HG02852 (cell line): ENCODE measurements at regions not wholly inside any gene's neighbourhood (a gene's known extent, or its start where the extent isn't known, plus 50 kb on each side); places are given as distances from the start of the nearest gene placed in this dataset.

Source experiments
- ATAC-seq: cut with Tn5 transposase; IDR thresholded peaks from one replicate; pipeline ENCODE4 v1.9.1; 2021; ENCODE audit warnings: mild to moderate bottlenecking, moderate library complexity; ENCODE audit not compliant: unreplicated experiment

DNA sequence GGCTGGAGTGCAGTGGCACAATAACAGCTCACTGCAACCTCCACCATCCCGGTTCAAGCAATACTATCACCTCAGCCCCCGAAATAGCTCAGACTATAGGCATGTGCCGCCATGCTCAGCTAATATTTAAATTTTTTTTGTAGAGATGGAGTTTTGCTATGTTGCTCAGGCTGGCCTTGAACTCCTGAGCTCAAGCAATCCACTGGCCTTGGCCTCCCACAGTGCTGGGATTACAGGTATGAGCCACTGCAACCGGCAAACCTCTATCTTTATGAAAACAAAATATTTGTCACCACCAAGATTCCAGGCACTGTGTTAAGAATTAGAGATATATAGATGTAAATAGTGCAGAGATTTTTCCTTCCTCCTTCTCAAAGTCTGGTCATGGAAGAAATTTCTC is 232.5 kb downstream of the ANKRD50 start:
- no peak for ATAC-seq

DNA sequence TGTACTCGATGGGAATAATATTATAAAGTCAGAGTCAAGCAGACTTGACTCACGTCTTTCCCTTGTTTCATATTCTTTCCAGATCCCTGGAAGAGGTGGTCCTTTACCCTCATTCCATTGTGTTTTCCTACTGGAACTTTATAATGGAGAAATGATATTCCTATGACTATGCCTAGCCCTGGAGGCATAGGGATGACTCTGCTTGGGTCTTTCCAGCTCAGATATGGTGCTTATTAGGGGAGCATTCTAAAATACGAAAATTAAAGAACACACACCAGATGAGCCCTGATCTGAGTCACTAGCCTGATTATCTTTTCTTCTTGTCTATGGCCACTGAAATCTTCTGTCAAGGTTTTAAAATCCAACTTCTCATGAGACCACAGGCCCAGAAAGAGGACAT is 231.4 kb downstream of the ANKRD50 start:
- ATAC-seq = no peak

DNA sequence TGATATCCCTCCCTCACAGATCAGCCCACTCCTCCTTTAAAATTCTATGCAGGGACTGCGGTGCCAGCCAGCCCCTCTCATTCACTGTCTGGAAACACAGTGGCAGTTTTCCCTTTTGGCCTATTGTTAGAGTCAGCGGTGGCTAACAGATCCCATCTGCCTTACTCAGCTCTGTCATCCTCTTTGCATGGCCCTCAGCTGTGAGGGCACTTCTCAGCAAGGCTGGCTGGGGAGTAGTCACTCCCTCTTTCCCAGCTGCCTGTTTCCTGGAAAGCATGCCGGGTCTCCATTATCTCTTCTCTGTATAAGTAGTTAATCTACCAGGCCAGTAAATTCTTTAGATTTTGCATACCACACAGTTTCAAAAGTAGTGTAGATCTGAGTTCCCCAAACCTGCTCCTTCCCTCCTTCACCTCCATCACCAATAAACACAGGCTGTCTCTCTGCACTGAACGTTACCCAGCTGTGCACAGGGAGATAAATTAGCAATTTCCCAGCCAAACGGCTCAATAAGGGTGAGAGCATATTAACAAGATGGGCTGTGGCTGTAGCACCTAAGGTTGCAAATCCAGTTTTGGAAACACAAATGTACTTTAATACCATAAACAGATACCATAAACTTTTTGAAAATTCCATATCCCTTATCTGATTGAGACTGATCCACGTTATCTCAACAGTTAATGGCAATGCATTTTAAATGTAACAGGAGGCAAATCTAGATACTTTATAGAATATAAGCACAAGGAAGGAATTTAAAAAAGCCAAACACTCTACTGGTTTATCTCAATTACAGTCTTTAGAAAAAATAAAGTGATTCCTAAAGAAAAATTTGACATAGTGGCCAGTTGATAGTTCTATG is 229.3 kb downstream of the ANKRD50 start:
- no peak for ATAC-seq

DNA sequence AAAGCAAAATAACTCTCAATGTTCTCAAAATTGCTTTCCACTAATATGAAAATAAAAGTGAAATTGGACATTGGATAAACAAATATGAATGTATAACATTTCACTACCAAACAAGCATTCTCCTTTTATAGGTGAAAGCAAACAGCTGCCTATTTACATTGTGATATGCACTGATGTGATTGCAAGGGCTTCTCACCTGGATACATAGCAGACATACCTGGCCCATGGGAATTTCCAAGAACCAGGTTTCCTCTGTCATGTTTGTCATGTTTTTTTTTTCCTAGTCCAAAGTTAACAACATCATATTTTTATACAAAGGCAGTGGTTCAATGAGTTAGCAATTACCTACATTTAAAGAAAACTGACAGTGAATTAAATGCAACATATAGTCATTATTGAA is 228.5 kb downstream of the ANKRD50 start:
- ATAC-seq = no peak

DNA sequence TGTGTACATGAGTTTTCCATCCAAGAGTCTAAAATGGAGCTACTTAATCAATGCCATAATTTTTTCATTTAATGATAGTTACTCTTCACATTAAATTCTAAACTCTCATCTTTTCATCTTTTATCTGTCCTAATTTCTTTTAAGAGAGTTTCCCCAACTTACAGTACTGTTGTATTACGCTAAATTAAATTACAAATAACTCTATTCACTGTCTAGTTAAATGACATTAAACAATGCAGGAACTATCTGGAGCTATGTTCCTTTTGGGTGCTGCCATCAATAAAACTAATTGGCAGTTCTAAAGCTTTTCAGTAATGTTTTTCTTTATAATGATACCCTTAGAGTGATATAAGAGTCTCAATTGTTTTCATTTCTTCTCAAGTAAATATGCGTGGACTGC is 227.6 kb downstream of the ANKRD50 start:
- ATAC-seq = no peak

DNA sequence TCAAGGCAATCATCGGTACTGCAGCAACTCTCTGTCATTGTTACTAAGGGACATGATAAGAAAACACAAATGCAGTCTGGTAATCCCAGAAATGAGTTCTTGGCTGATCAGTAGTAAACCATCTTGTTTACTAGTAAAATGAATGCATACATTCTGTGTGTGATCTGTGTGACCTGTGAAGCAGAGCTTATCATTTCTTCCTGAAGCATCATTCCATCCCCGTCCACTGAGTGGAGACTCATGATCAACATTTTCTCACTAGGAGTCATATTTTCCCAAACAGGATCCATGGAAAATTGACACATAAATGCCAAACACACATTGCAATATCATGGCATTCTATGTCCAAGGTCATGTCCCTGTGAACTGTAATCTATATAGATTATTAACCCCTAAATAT is 226.1 kb downstream of the ANKRD50 start:
- no peak for ATAC-seq

DNA sequence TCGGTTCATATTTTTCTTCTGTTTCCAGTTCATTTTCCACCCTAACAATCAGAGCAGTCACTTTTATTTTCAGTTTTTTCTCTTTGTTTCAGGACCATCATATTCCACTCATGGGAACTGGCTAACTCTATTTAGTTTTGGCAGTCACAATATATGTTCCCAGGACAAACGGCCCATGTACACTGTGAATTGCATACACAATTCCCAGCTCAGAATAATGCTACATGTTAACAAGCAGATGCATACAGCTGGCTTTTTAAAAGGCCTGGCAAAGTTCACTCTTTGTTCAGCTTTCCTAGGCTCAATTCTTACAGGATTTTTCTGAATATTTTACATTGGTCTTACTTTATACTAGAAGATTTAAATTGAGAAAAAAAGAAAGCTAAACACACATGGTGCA is 224.9 kb downstream of the ANKRD50 start:
- no peak for ATAC-seq

DNA sequence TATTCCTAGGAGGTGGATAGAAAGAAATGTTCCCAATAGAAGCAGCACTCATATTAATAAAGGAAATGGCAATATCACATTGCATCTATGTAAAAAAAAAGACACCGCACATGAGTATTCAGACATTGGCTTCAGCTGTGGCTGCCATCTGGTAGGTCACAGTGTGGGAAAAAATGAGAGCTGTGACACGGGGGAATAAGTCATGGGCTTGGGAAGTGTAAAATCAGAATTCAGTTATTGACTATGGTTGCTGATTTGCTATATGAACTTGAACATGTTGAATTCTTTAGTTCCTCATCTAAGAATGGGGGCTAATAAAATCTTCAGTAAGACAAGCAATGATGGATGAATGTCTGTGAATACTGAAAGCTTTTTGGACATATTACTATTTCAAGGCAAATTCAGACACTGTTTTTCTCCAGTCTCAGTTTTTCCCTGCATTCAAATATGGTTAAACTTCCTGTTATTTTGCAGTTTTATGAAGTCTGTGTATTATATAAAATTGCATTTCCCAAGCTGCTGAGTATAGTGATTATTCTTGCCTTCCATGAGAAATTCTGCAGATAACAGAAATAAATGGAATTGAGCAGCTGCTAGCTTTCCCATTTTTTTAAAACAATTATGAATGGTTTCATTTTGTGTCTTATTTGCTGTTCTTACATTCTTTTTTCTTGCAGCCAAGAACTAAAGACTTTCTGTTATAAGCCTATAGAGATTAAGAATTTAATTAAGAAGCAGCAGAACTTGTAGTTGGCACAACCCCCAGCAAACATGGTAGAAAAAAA is 221.0 kb downstream of the ANKRD50 start:
- ATAC-seq = no peak

DNA sequence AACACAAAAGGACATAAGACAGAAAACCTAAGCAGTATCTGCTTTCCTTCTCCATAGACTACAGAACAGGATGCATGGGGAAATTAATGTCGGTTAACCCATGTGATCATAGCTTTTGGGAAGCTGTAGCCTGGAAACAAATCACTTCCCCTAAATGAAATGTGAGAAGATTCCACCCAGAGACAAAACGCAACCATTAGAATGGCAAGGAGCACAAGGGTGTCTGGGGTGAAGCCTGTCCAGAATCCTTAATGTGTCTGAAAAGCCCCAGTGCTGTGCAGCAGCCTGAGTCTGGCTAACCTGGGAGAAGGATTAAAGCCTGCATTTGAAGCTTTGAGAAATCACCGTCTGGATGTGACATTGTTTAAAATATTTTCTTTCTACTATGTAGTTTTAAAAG is 213.3 kb downstream of the ANKRD50 start:
- no peak for ATAC-seq

DNA sequence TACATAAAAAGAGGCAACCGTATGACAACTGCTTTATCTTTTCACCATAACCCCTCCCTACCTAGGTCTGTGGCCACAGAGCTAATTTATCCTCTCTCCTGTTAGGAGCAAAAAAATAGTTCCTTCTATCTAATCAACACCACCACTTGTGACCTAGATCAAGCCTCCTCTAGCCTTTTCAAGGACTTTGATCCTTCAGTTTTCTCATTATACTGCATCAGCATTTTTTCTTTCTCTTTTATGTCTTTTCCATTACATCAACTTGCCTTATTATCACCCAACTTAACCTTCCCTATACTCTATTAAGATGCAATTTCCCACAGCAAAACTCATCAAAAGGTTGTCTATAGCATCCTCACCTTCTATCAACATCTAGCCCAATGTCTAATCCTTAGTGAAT is 211.0 kb downstream of the ANKRD50 start:
- no peak for ATAC-seq

DNA sequence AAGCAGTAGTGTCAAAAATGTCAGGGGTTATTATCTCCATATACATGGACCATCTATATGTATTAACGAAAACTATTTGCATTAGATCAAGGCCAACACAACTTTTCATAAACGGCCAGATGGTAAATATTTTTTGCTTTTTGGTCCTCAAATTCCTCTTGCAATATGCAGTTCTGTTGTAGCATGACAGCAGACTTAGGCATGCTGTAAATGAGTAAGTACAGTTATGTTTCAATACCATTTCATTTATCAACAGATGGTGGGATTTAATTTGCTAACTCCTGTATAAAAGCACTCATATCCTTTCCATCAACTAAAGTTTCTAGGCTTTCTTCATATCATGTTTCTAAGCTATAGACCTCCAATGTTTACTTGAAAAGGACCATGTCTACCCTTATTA is 208.1 kb downstream of the ANKRD50 start:
- ATAC-seq = no peak

DNA sequence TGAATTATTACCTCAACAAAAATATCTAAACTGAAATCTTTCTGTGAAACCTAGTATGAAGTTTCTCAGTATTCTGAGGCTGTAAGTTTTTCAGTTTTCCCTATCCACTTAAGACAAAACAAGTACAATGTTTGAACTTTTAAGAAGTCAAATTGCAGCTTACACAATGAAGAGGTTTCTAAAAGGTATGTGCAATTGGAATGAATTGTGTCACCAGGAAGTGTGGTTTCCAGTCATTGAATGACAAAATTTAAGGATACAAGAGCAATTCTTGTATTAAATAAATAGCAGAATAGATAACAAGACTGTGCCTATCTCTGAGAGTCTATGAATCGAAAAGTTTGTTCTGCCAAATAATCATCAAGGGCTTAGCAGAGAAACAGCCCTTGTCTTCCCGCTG is 207.3 kb downstream of the ANKRD50 start:
- ATAC-seq = no peak

DNA sequence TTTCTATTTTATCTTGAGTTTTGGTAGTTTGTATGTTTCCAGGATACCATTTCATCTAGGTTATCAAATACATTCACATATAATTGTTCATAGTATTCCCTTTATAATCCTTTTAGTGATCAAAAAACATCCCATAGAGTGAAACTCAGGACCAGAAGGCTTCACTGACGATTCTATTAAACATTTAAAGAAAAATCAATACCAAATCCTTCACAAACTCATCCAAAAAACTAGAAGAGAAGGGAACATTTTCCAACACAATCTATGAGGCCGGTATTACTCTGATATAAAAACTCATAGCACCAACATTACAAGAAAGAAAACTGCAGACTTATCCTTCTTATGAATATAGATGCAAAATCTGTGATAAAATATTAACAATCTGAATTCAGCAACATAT is 203.4 kb downstream of the ANKRD50 start:
- ATAC-seq = no peak

DNA sequence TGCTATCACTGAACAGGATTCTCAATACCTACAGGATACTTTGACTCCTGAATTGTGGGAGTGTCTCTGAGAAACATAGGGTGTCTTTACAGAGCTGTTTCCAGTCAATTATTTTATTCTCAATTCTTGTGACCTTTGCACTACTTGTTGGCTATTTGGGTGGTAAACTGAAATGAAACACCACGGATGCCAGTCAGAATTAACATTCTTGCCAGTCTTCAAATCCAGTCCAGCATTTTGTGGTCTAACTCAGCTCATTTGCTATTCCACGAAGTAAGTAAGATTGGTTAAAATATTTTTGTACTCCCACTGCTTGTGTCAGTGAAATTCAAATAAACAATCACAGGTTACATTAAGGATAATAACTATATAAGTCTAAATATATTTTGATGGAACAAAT is 197.9 kb downstream of the ANKRD50 start:
- no peak for ATAC-seq

DNA sequence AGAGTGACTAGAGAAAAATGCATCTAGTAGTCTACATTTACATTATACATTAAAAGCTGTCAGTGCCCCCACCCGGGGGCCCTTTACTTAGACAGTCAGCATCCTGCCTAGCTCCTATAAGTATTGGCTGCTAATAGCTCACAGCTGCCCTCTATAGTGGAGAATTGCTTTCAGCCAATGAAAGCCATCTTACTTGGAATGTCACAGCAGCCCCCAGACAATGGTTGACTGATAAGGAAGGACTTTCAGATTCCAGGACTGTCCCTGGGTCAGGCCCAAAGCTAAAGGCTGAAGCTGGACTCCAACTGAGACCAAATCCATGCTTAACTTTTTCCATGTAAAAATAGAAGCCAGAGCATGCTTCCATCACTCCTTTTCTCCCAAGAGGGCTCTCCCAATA is 196.9 kb downstream of the ANKRD50 start:
- ATAC-seq = no peak

DNA sequence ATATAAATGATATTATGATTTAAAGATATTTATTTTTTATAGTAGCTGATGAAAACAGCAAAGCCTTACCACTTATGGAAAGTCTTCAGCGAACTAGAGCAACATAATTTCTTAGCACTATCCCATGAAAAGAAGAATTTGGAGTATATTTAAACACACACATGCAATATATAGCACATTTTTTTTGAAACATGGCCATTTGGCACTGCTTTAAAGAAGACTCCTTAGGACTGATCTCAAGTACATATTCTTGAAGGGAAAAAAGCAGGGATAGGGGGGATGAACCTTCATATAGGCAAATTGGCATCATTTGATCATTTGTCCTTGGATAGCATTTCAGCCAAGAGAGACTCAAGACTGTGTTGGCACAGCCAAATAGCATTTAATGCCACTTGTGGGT is 193.3 kb downstream of the ANKRD50 start:
- ATAC-seq = no peak

DNA sequence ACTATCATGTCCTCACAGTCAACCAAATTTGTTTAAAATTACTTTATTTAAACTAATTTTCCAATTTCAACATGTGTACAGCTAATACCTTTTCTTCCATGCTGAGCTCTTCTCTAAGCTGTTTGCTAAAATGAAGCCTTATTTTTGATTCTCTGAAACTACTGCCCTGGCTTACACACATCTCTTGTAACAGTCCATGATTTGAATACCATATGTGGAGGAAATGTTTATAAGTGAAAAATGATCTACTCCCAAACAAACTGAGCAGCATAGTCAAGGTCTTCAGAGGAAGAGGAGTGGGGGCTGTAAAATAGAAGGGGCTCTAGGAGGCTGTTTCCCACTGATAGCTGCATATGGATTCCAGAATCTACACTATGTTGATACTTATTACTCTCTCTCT is 188.7 kb downstream of the ANKRD50 start:
- ATAC-seq = no peak

DNA sequence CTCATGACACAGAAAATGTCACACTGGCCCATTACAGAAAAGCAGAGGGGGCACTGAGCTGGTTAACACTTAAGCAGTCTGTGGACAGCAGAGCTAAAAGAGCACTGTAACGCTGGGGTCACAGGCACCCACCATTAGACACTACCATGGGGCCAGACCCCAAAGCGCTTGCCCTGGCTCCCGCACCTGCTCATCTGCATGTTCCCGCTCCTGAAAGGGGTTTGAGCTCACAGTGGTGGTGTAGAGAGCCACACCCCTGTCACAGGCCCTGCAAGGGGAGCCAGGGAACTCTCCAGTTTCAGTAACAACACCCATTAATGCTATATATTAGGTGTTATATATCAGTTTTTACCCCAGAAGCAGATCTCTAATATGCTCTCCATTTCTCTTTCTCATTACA is 187.0 kb downstream of the ANKRD50 start:
- ATAC-seq = no peak

DNA sequence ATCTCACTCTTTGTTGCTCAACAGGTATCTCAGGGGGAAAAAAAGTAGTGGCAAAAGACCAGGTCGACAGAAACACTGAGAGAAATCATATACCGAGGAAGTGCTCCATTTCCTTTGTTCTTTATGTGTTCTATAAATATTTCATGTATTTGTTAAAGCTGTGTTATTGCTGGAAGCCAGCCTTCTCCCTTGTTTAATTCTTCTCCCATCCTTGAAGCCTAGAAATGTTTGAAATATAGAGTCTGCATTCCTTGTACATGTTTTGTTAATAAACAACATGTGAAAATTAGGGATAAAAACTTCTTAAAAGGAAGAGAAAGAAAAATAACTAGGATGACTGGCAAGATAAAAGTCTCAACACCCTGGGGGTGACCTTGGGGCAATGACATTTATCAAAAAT is 186.2 kb downstream of the ANKRD50 start:
- ATAC-seq = no peak

DNA sequence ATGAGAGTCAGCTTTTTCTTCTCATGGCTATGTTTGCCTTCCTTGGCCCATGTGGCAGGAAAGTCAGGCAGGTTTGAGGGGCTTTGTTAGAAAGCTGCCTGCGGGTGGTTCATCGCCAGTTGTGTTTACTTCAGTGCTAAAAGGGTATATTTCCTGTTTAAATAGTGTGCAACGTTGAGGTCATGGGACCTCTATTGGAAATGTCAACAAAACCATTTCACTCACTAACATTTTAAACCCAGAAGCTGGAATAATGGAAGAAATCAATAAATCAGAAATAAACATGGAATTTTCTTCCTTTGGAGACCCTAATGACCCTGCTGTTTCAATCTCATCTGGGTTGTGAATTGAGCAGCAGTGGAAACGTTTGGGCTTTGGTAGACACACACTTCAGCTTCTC is 185.8 kb downstream of the ANKRD50 start:
- ATAC-seq = no peak

DNA sequence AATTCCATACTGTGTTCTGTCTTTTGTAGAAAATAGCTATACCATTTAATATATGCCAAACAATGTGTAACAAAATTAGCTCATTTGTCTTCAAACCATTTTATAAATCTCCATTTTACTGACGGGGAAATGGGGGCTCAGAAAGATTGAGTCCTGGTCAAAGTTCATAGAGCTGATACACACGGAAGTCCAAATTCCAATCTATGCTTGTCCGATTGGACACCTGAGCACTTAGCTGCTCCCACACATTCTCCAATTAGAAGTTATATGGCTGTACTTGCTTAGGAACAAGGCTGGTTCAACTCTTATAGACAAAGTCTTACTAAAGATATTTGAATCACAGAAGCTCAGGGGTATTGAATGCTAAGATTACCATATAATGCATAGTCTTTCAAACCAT is 185.2 kb downstream of the ANKRD50 start:
- no peak for ATAC-seq

DNA sequence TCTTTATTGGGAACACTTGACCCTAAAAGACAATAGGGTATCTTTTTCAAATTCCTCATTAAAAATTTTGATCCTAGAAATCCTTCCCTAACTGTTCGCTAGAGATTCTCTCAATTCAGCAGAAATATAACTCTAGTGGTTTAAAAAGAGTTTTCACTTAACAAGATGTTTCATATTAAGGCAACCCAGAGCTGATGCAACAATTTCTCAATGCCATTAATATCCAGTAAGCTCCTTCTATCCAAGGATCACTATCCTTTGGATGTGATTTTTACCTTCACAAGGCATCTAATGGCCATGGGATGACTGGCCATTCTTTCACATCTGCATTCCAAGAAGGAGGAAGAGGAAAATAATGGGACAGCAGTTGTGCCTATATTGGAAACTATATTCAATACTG is 183.4 kb downstream of the ANKRD50 start:
- ATAC-seq = no peak
